ENCODE measurements at regions not wholly inside any gene's neighbourhood (a gene's known extent, or its start where the extent isn't known, plus 50 kb on each side); places are given as distances from the start of the nearest gene placed in this dataset.

GRCh38 chr17:13869331-13869940 is 199.9 kb upstream of the COX10 start:
- Histone ChIP-seq H3K27ac (ENCODE audit: low read depth, low read length) (no peak overlapping the region), H3K36me3 (ENCODE audit: insufficient read depth, low read length) (no peaks in the 10 kb centered on the region), H3K79me2 (ENCODE audit: insufficient read depth, low read length) (no peaks in the 10 kb centered on the region), H3K4me2 (ENCODE audit: low read length) (peak overlapping the region; percentile 55), H4K20me1 (ENCODE audit: insufficient read depth, low read length) (no peaks in the 10 kb centered on the region), H3K4me1 (ENCODE audit: insufficient read depth, low read length) (no peaks in the 10 kb centered on the region), H3K4me3 (ENCODE audit: insufficient read depth, low read depth, low read length) (no peak overlapping the region), H2AFZ (ENCODE audit: low read depth, low read length) (no peak overlapping the region), H3K27me3 (ENCODE audit: insufficient read depth, low read length) (no peaks in the 10 kb centered on the region), H3K9me3 (ENCODE audit: insufficient read depth, low read depth, low read length) (no peaks in the 10 kb centered on the region), H3K9ac (ENCODE audit: low read length) (no peak overlapping the region)
- Mint-ChIP-seq H3K9me3 (ENCODE audit: unreplicated experiment) (no peaks in the 10 kb centered on the region), H3K27me3 (ENCODE audit: low read depth, unreplicated experiment) (no peaks in the 10 kb centered on the region), H3K4me3 (ENCODE audit: unreplicated experiment) (no peak overlapping the region), H3K27ac (ENCODE audit: unreplicated experiment) (no peak overlapping the region), H3K36me3 (ENCODE audit: low read depth, unreplicated experiment) (no peaks in the 10 kb centered on the region), H3K4me1 (ENCODE audit: low read depth, unreplicated experiment) (peaks cover 3% of the 10 kb centered on the region)
- FAIRE-seq (no peak), DNase-seq (ENCODE audit: low read depth) (peak; percentile 39)
- TF ChIP-seq EZH2 (IDR thresholded peaks at IDR 0.05; ENCODE audit: insufficient read depth, low read length) (no peak), CTCF (IDR thresholded peaks at IDR 0.05; ENCODE audit: insufficient read depth, low read depth, low read length) (no peak)

GRCh38 chr17:13871261-13871660 is 198.0 kb upstream of the COX10 start:
- no peaks in the 10 kb centered on the region for H3K36me3 ChIP-seq (ENCODE audit: insufficient read depth, low read length)
- H3K79me2 ChIP-seq (ENCODE audit: insufficient read depth, low read length) = no peaks in the 10 kb centered on the region
- Mint-ChIP-seq H3K27me3 (ENCODE audit: low read depth, unreplicated experiment) (peaks cover 4% of the 10 kb centered on the region), H3K36me3 (ENCODE audit: low read depth, unreplicated experiment) (no peaks in the 10 kb centered on the region), H3K4me1 (ENCODE audit: low read depth, unreplicated experiment) (no peaks in the 10 kb centered on the region), H3K4me3 (ENCODE audit: unreplicated experiment) (no peak overlapping the region), H3K9me3 (ENCODE audit: unreplicated experiment) (no peaks in the 10 kb centered on the region), H3K27ac (ENCODE audit: unreplicated experiment) (no peak overlapping the region)
- no peaks in the 10 kb centered on the region for H3K27me3 ChIP-seq (ENCODE audit: insufficient read depth, low read length)
- TF ChIP-seq CTCF (IDR thresholded peaks at IDR 0.05; ENCODE audit: insufficient read depth, low read depth, low read length) (no peak), EZH2 (IDR thresholded peaks at IDR 0.05; ENCODE audit: insufficient read depth, low read length) (no peak)
- DNase-seq (ENCODE audit: low read depth) (no peak), FAIRE-seq (no peak)
- no peak overlapping the region for H2AFZ ChIP-seq (ENCODE audit: low read depth, low read length)
- no peaks in the 10 kb centered on the region for H4K20me1 ChIP-seq (ENCODE audit: insufficient read depth, low read length)
- no peak overlapping the region for H3K27ac ChIP-seq (ENCODE audit: low read depth, low read length)
- H3K4me1 ChIP-seq (ENCODE audit: insufficient read depth, low read length) = no peaks in the 10 kb centered on the region
- no peaks in the 10 kb centered on the region for H3K9me3 ChIP-seq (ENCODE audit: insufficient read depth, low read depth, low read length)
- H3K9ac ChIP-seq (ENCODE audit: low read length) = no peak overlapping the region
- H3K4me2 ChIP-seq (ENCODE audit: low read length) = no peak overlapping the region
- no peak overlapping the region for H3K4me3 ChIP-seq (ENCODE audit: insufficient read depth, low read depth, low read length)

- Mint-ChIP-seq H3K36me3 (ENCODE audit: low read depth, unreplicated experiment) (no peaks in the 10 kb centered on the region), H3K4me1 (ENCODE audit: low read depth, unreplicated experiment) (no peaks in the 10 kb centered on the region), H3K27me3 (ENCODE audit: low read depth, unreplicated experiment) (peaks cover 4% of the 10 kb centered on the region), H3K27ac (ENCODE audit: unreplicated experiment) (no peak overlapping the region), H3K9me3 (ENCODE audit: unreplicated experiment) (no peaks in the 10 kb centered on the region), H3K4me3 (ENCODE audit: unreplicated experiment) (no peak overlapping the region)
- no peak for FAIRE-seq
- Histone ChIP-seq H3K79me2 (ENCODE audit: insufficient read depth, low read length) (no peaks in the 10 kb centered on the region), H3K27me3 (ENCODE audit: insufficient read depth, low read length) (no peaks in the 10 kb centered on the region), H2AFZ (ENCODE audit: low read depth, low read length) (no peak overlapping the region), H3K27ac (ENCODE audit: low read depth, low read length) (no peak overlapping the region), H3K4me3 (ENCODE audit: insufficient read depth, low read depth, low read length) (no peak overlapping the region), H3K9me3 (ENCODE audit: insufficient read depth, low read depth, low read length) (no peaks in the 10 kb centered on the region), H3K36me3 (ENCODE audit: insufficient read depth, low read length) (no peaks in the 10 kb centered on the region), H3K4me2 (ENCODE audit: low read length) (no peak overlapping the region), H4K20me1 (ENCODE audit: insufficient read depth, low read length) (no peaks in the 10 kb centered on the region), H3K4me1 (ENCODE audit: insufficient read depth, low read length) (no peaks in the 10 kb centered on the region), H3K9ac (ENCODE audit: low read length) (no peak overlapping the region)
- no peak for DNase-seq (ENCODE audit: low read depth)
- no peak for TF ChIP-seq CTCF (IDR thresholded peaks at IDR 0.05; ENCODE audit: insufficient read depth, low read depth, low read length)
- no peak for TF ChIP-seq EZH2 (IDR thresholded peaks at IDR 0.05; ENCODE audit: insufficient read depth, low read length)
Measured at GRCh38 chr17:13874134-13874533, 195.2 kb upstream of the COX10 start.
